Amygdala (tissue), 56 donors: ENCODE measurements at regions not wholly inside any gene's neighbourhood (a gene's known extent, or its start where the extent isn't known, plus 50 kb on each side); places are given as distances from the start of the nearest gene placed in this dataset.

Experiments
- DNase-seq, 56 donors: peaks; one replicate each; lab custom pipeline; 2025; lab: John Stamatoyannopoulos, UW

- no peak for DNase-seq
Observed at GRCh38 chr14:39948235-39948634, 516.0 kb upstream of the FBXO33 start.

- DNase-seq = no peak
Observed at GRCh38 chr14:39946807-39947206, 514.6 kb upstream of the FBXO33 start.

GRCh38 chr14:39939023-39939422 is 506.8 kb upstream of the FBXO33 start:
- no peak for DNase-seq

GRCh38 chr14:39912192-39913100 is 480.2 kb upstream of the FBXO33 start:
- DNase-seq = no peak

- no peak for DNase-seq
Observed at GRCh38 chr14:39897657-39898056, 465.4 kb upstream of the FBXO33 start.

- DNase-seq = no peak
Observed at GRCh38 chr14:39890026-39890425, 457.8 kb upstream of the FBXO33 start.

GRCh38 chr14:39884091-39884490 is 451.9 kb upstream of the FBXO33 start:
- DNase-seq = no peak

GRCh38 chr14:39880965-39881364 is 448.7 kb upstream of the FBXO33 start:
- DNase-seq = no peak

GRCh38 chr14:39880106-39880695 is 448.0 kb upstream of the FBXO33 start:
- DNase-seq = no peak

- DNase-seq = no peak
Observed at GRCh38 chr14:39877577-39878190, 445.5 kb upstream of the FBXO33 start.

GRCh38 chr14:39876916-39877315 is 444.7 kb upstream of the FBXO33 start:
- no peak for DNase-seq

GRCh38 chr14:39875028-39875427 is 442.8 kb upstream of the FBXO33 start:
- no peak for DNase-seq

GRCh38 chr14:39873791-39874190 is 441.6 kb upstream of the FBXO33 start:
- no peak for DNase-seq

- DNase-seq = no peak
Observed at GRCh38 chr14:39868949-39869348, 436.7 kb upstream of the FBXO33 start.

- DNase-seq = no peak
Observed at GRCh38 chr14:39868251-39868650, 436.0 kb upstream of the FBXO33 start.

- DNase-seq = no peak
Observed at GRCh38 chr14:39863441-39863840, 431.2 kb upstream of the FBXO33 start.

- no peak for DNase-seq
Observed at GRCh38 chr14:39861696-39862095, 429.5 kb upstream of the FBXO33 start.

- DNase-seq = no peak
Observed at GRCh38 chr14:39861229-39861600, 429.0 kb upstream of the FBXO33 start.

GRCh38 chr14:39860596-39861228 is 428.5 kb upstream of the FBXO33 start:
- no peak for DNase-seq

- no peak for DNase-seq
Observed at GRCh38 chr14:39859314-39859713, 427.1 kb upstream of the FBXO33 start.

GRCh38 chr14:39857376-39858055 is 425.3 kb upstream of the FBXO33 start:
- DNase-seq = no peak
